ENCODE measurements at regions not wholly inside any gene's neighbourhood (a gene's known extent, or its start where the extent isn't known, plus 50 kb on each side); places are given as distances from the start of the nearest gene placed in this dataset.
A peak's percentile ranks its signal among the peaks of the same experiment; 100 is the strongest.

DNA sequence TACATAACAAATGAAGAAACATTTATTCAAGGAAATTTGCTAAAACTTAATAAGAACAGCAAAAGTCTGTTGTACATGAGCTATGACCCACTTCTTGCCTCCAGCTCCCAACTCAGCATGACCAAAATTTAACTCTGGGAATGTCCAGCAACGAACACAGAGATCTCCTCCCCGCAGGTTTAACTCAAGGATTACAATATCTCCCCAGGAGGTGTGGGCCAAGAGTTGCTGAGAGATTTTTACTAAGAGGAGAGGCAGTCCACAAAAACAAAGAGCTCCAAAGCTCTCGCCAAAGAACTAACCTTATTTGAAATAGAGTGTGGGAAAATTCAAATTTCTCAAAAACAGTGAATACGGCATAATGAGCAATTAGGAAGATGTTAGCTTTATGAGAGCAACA lies 318.5 kb downstream of the GRB14 start:
- H3K36me3 ChIP-seq (ENCODE audit: control insufficient read depth, insufficient read depth, low read length), result no peaks in the 10 kb centered on the region
- DNase-seq, result peak; percentile 55
- H3K4me3 ChIP-seq (ENCODE audit: low read length), result no peak overlapping the region
- Mint-ChIP-seq H3K27me3 (ENCODE audit: insufficient read depth) (peaks cover 10% of the 10 kb centered on the region), H3K4me1 (peaks cover 22% of the 10 kb centered on the region), H3K27ac (peak overlapping the region; percentile 9), H3K36me3 (ENCODE audit: low read depth) (no peaks in the 10 kb centered on the region), H3K4me3 (no peak overlapping the region), H3K9me3 (no peaks in the 10 kb centered on the region)
- no peak overlapping the region for H3K27ac ChIP-seq (ENCODE audit: low read depth, low read length)
- no peaks in the 10 kb centered on the region for H3K4me1 ChIP-seq (ENCODE audit: control insufficient read depth, insufficient read depth, low read length)
- no peak overlapping the region for H3K9ac ChIP-seq (ENCODE audit: extremely low read depth, low read length, poor library complexity, severe bottlenecking)
- peaks cover 8% of the 10 kb centered on the region for H3K27me3 ChIP-seq (ENCODE audit: control insufficient read depth, insufficient read depth, low read length, poor library complexity, severe bottlenecking)
- TF ChIP-seq, protein P1, sequence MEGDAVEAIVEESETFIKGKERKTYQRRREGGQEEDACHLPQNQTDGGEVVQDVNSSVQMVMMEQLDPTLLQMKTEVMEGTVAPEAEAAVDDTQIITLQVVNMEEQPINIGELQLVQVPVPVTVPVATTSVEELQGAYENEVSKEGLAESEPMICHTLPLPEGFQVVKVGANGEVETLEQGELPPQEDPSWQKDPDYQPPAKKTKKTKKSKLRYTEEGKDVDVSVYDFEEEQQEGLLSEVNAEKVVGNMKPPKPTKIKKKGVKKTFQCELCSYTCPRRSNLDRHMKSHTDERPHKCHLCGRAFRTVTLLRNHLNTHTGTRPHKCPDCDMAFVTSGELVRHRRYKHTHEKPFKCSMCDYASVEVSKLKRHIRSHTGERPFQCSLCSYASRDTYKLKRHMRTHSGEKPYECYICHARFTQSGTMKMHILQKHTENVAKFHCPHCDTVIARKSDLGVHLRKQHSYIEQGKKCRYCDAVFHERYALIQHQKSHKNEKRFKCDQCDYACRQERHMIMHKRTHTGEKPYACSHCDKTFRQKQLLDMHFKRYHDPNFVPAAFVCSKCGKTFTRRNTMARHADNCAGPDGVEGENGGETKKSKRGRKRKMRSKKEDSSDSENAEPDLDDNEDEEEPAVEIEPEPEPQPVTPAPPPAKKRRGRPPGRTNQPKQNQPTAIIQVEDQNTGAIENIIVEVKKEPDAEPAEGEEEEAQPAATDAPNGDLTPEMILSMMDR (conservative IDR thresholded peaks at IDR 0.05), result no peak
- 55 to 57% methylated on average over 2 to 4 of the region's 4 CpGs for WGBS, 2 experiments (ENCODE audit: insufficient coverage in 1 of 2, insufficient read length in 1 of 2)
- H3K9me3 ChIP-seq (ENCODE audit: control insufficient read depth, low read length), result no peaks in the 10 kb centered on the region

DNA sequence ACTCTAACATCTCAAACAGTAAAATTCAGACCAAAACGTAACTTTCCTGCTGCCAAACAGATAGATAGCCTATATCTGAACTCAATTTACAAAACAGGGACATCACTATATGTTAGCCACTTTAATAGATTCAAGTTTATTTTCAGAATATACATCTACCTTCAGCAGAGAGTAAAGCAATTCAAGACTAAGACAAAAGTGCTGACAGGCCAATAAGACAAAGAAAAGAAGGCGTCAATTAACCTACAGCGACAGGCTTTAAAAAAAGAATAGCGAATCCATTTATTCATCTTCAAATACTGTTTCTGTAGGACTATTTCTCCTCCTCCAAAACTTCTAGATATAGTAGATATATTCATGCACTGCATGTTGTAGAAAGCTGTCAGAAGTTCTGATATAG lies 333.0 kb downstream of the GRB14 start:
- Mint-ChIP-seq H3K4me3 (no peak overlapping the region), H3K4me1 (no peaks in the 10 kb centered on the region), H3K27me3 (ENCODE audit: insufficient read depth) (no peaks in the 10 kb centered on the region), H3K9me3 (no peaks in the 10 kb centered on the region), H3K36me3 (ENCODE audit: low read depth) (no peaks in the 10 kb centered on the region), H3K27ac (no peak overlapping the region)
- Histone ChIP-seq H3K9ac (ENCODE audit: extremely low read depth, low read length, poor library complexity, severe bottlenecking) (no peak overlapping the region), H3K27me3 (ENCODE audit: control insufficient read depth, insufficient read depth, low read length, poor library complexity, severe bottlenecking) (no peaks in the 10 kb centered on the region), H3K9me3 (ENCODE audit: control insufficient read depth, low read length) (no peaks in the 10 kb centered on the region), H3K36me3 (ENCODE audit: control insufficient read depth, insufficient read depth, low read length) (no peaks in the 10 kb centered on the region), H3K27ac (ENCODE audit: low read depth, low read length) (no peak overlapping the region), H3K4me3 (ENCODE audit: low read length) (no peak overlapping the region), H3K4me1 (ENCODE audit: control insufficient read depth, insufficient read depth, low read length) (no peaks in the 10 kb centered on the region)
- no peak for DNase-seq
- WGBS, 2 experiments (ENCODE audit: insufficient coverage in 1 of 2, insufficient read length in 1 of 2), result 92 to 100% methylated on average over 2 to 3 of the region's 4 CpGs
- TF ChIP-seq, protein P1 (conservative IDR thresholded peaks at IDR 0.05), result no peak

DNA sequence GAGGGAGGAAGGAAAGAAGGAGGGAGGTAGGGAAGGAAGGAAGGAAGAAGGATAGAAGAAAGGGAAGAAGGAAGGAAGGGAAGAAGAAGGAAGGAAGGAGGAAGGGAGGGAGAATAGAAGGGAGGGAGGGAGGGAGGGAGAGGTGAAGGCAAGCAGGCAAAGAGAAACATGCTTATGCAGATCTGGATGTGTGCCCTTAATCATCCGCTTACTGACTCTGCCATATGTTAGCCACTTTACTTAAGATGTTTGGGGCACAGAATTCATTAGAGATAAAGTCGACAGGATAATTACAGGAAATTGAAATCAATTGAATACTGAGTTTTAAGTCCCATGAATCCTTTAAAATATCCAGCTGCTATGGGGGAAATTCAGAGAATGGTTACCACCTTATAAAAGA lies 334.2 kb downstream of the GRB14 start:
- Histone ChIP-seq H3K36me3 (ENCODE audit: control insufficient read depth, insufficient read depth, low read length) (no peaks in the 10 kb centered on the region), H3K9ac (ENCODE audit: extremely low read depth, low read length, poor library complexity, severe bottlenecking) (no peak overlapping the region), H3K9me3 (ENCODE audit: control insufficient read depth, low read length) (no peaks in the 10 kb centered on the region), H3K4me1 (ENCODE audit: control insufficient read depth, insufficient read depth, low read length) (no peaks in the 10 kb centered on the region), H3K27ac (ENCODE audit: low read depth, low read length) (no peak overlapping the region), H3K27me3 (ENCODE audit: control insufficient read depth, insufficient read depth, low read length, poor library complexity, severe bottlenecking) (no peaks in the 10 kb centered on the region), H3K4me3 (ENCODE audit: low read length) (no peak overlapping the region)
- H3K27me3 Mint-ChIP-seq (ENCODE audit: insufficient read depth), result no peaks in the 10 kb centered on the region
- TF ChIP-seq, protein P1 (conservative IDR thresholded peaks at IDR 0.05), result no peak
- WGBS, 2 experiments (ENCODE audit: insufficient coverage in 1 of 2, insufficient read length in 1 of 2), result 67 to 87% methylated on average over 1 to 2 of the region's 2 CpGs
- H3K9me3 Mint-ChIP-seq, result no peaks in the 10 kb centered on the region
- no peaks in the 10 kb centered on the region for H3K36me3 Mint-ChIP-seq (ENCODE audit: low read depth)
- H3K4me1 Mint-ChIP-seq, result no peaks in the 10 kb centered on the region
- H3K27ac Mint-ChIP-seq, result no peak overlapping the region
- no peak overlapping the region for H3K4me3 Mint-ChIP-seq
- no peak for DNase-seq

All from endodermal cell (in vitro differentiated cells).